Mesenteric fat pad (tissue), 1 donor: ENCODE measurements at regions not wholly inside any gene's neighbourhood (a gene's known extent, or its start where the extent isn't known, plus 50 kb on each side); places are given as distances from the start of the nearest gene placed in this dataset.

Experiments
- DNase-seq: peaks from one replicate; pipeline ENCODE4 v3.0.0-alpha.2; 2020; ENCODE audit warnings: low spot score
- donor health status: DM: yes; HTN: yes; CAD: no.

DNA sequence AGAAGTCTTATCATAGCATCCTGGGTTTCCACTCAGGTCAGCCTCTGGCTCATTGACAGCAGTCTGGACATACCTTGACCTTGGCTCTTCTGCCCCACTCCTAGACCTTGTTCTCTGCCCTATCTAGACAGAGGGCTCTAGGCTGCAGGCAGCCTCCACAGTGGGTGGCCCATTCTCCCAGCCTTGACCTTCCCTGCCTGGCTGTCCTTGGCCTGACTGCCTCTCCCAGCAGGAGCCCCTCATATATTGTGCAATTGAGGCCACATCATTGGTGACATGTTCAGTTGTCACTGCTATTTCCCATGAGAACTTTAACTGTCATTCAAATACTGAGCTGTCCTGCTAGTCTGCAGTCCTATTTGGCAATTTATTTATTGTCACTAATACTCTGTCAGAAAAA lies 503.4 kb downstream of the PLXNA4 start:
- DNase-seq = peak; percentile 12

DNA sequence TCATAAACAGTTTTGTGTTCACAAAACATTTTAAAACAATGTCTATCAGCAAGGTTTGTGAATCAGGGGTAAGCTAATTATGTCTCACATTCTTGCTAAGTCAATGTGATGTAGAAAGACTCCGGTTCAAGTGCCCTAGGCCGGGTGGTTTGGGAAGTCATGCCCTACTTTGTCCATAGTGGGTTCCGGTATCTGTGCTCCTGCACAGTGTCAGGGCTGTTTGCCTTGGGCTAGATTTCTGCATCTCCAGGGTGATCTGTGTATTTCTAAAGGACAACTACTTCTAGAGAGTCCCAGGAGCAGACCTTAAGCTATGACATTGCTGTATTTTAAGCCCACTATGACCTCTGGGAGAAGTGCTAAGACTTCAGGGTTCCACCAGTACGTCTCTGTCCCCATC lies 504.1 kb downstream of the PLXNA4 start:
- peak; percentile 20 for DNase-seq

DNA sequence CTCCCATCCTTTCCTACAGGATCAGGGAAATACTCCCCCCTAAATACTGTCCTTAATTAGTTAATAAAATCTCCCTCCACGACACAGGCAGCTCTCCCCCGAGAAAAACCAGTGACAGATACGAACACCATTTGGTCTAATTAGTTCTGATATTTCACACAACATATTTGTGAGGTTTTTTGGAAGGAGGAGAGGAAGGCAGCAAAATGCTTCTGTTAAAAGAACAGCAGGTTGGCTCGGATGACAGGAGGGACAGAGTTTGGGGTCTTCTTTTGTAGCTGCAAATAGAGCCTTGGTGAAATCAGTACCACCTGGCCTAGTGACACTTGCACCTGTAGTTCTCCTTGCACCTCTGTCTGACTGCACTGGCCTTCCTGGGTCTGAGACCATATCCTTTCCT lies 507.0 kb downstream of the PLXNA4 start:
- no peak for DNase-seq

DNA sequence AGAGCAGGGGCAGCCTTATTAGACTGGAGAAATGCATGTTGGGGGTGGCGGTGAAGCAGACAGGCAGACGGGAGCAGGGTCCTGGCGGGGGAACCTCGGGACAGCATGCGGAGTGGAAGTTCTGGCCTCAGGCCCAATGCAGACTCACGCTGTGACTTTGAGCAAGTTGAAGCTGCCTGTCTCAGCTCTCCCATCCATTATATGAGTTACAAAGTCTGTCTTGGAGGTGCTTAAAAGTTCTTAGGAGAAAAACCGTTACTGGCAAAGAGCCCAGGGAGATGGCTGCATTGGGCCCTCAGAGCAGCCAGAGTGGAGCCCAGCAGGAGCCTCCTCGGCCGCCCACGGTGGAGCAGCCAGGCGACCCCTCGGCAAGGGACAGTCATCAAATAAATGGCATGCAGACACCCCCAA lies 509.5 kb downstream of the PLXNA4 start:
- DNase-seq = no peak

DNA sequence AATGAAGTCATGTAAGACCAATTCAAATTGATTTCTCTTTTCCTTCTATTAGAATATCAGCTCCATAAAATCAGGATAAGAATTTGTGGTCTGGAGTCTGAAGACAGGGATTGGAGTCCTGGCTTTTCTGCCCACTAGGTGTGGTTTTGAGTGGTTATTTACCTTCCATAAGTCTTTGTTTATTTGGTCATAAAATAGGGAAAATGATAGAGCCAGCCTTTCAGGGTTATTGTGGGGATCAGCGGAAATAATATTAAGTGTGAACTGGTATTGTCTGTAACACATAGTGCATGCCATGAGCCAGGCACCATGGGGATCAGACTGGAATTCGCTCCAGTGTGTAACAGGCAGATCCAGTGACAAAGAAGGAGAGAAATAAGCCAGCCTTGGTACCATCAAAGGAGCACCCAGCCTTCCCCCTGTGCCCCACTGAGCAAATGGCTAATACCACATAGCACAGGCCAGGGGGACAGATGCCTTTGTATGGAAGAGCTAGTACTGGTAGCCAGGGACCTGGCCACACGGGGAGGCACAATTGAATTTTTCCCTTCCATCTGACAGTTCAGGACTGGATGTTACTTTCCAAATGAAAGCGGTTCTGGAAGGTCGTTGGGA lies 509.7 kb upstream of the PODXL start:
- DNase-seq = no peak

DNA sequence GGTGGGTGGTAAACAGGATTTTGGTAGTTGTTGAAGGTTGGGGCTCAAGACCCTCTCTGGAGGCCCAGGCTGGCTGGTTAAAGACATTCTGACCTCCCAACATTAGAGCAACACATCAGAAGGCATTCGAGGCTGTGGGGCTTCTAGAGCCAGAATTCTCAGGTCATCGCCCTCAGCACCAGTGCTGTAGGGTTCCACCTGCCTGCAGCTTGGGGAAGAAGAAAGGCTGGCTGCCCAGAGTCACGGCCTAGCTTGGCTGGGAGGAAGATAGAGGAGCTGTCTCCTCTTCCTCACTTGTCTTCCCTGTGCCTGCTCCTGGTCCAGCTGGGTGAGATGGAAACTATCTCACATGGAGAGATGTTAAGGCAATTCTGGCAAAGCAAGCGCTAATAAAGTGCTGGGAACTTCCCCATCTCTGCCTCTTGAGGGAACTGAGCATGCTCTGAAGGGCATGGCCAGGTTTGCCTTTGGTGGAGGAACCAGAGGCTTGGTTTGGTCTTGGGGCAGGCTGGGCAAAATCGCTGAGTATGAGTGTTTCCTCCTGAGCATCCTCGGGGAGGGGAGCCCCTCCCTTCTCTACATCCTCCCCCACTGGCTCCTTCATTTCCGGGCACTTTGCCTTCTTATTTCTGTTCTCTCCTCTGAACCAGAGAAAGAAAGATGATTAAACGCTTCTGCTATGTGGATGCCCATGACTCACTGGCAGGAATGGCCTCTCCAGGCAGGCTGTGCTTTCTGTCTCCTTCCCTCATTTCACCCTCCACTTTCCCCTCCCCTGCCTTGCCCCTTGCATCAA lies 509.0 kb upstream of the PODXL start:
- no peak for DNase-seq

DNA sequence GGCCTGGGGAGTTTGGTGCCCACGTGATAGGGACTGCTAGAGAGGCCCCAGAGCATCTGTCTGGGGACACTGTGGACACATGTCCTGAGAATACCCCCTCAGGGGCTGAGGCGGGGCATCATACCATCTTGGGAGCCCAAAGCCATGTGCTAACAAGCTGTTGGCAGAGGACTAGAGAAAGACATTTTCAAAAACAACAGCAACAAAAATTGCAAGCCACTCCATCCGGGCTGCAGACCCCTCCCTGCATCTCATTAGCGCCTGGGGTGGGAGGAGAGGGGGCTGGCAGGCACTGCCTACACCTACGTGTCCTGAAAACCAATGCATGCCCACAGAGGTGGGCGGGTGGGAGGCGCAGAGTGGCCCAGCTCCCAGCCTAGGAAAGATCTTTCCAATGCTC lies 507.4 kb upstream of the PODXL start:
- DNase-seq = no peak

DNA sequence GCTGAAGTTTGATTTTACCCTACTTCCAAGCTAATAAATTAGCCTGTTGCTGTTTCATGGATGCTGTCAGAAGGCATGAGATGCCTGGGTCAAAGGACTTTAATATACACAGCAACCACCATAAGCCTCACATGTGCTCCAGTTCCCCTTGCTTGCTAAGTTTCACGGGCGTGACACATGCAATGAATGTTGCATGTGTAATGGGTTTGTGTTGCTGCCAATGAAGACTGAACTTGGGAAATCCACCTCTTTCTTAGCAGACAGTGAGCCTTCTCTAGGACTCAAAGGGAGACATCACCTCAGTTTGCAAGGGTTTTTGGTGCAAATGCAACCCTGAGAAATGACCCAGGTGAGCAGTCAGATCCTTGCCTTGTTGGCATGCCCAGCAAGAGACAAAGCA lies 505.5 kb upstream of the PODXL start:
- no peak for DNase-seq

DNA sequence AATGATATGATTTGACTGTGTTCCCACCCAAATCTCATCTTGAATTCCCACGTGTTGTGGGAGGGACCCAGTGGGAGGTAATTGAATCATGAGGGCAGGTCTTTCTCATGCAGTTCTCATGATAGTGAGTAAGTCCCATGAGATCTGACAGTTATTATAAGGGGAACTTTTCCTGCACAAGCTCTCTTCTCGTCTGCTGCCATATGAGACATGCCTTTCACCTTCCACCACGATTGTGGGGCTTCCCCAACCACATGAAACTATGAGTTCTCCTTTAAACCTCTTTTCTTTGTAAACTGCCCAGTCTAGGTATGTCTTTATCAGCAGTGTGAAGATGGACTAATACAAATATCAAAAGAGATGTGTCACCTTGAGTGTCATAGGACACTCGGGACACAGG lies 502.7 kb upstream of the PODXL start:
- no peak for DNase-seq

DNA sequence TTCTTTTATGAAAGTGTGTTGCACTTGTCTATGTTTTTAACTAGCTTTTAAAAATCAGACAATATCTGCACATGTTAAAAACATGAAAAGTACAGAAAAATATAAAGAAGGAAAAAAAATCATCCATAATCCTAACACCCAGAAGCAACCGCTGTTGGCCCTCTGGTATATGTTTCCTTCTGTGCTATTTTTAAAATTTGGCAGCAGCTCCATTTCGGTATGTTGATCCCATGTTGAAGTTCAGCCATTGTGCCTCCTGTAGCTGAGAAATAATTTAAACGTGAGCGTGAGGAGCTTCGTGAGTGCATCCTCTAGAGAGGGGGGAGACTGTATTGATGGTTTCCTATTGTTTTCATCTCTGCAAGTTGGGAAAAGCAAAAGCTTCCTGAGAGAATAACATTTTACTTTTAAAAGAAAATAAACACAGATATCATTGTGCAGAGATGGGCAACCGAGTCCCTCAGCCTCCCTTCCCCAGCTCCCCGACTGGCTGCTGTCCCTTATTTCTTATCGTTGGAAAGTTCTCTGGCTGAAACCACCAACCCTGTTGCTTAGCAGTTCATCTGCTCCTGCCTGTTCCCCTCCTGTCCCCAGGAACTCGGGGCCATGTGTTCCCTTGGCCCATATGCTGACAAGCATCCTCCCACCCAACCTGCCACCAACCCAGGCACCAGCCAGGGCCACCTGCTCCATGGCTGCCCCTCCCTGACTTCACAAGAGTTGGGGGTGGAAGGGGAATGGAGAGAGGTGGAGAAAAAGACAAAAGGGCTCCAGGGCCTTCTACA lies 499.1 kb upstream of the PODXL start:
- DNase-seq = no peak

DNA sequence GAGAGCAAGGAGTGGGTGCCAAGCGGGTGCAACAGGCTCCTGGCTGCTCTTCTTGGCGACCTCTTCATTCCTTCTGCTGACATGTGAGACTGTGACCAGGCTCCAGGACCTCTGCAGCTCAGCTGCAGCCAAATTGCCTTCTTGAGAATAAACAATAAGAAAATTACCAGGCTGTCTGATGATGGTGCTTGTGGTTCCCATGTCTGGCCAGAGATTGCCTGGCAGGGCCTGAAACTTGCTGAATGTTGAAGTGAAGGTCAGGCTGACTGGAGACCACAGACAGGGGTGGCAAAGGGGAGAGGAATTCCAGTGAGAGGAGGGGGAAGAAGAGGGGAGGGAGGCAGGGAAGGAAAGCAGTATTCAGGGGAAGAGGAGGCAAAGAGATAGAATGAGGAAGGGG lies 497.4 kb upstream of the PODXL start:
- no peak for DNase-seq

DNA sequence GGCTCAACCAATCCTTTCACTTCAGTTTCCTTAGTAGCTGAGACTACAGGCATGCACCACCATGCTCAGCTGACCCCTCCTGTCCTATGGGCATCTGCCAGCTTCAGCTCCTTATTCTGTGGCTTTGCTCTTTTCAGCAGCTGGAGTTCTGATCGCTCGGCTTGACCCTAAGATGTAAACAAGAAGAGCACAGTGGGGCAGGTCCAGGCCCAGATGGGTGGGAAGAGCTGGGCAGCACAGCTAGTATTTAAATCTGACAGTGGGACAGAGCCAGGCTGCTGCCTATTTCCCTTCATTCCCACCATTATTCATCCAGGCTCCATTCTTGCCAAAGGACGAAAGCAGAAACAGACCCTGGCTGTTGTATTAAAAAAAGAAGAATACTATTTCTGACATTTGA lies 494.9 kb upstream of the PODXL start:
- DNase-seq = no peak

DNA sequence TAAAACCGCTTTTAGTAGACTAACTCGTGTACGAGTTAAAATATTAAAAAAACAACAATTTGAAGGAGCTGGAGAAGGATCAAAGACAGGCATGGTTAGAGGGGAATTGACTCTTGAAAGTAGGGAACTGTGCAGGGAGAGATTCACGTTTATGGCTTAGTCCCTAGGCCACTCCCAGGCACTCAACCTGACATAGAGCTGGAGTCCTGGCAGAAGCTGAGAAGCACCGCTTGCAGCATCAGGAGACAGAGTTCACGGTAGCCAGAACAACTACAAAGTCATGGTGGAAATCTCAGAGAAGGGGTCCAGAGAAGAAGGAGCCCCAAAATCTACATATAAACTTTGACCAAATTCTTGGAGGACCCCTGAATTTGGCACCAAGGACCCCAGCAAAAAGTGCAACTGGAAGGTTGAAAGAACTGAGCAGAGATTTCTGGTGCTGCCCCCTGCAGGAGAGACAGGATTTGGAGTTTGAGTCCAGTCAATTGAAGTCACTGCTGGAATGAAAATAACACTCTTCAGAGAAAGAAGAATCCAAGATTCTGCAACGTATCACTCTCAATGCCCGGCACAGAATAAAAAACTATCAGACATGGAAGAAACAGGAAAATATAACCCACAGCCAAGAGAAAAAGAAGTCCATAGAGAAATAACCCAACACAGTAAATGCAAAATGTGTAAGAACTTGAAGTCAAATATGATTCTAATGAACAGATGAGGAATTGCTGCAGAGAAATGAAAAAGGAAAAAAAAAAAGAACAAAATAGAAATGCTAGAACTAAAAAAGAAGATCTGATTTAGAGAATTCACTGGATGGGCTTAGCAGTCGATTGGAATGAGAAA lies 493.3 kb upstream of the PODXL start:
- DNase-seq = no peak

DNA sequence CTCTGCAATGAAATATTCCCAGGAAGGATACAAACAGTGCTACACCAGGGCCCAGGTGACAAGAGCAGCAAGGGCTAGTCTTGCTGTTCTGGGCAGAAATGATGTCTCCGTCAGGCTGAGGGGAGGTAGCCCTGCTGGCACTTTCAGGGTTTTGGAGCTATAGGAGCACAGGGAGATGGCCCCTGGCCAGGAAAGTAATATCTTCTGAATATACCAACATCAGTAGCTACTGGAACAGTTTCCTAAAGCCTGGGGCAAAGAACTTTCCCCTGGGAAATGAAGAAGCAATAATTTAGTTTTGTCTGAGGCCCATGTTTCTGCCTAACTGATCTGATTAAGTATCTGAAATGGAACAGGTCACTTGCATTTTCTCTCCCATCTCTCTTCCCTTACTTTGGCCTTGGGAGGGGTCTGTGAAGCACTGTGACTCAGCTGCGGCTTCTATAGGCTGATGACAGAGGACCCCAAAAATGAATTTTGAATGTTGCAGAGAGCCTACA lies 489.1 kb upstream of the PODXL start:
- no peak for DNase-seq

DNA sequence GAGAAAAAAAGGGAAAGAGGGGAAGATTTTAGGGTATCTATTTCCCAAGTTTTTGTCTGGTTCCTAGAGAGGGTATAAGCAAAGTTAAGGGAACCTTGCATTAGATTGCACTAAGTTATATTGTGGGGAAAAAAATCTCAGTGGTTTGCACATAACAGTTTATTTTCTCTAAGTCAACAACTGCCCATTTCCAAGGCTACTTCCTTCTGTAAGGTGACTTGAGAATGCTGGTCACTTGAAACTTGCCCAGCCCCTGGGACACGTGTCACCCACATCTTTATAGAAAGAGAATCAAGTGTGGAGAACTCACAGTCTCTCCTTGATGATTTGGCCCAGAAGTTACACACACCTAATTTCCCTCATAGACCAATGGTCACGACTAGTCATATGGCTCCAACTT lies 488.6 kb upstream of the PODXL start:
- DNase-seq = no peak

DNA sequence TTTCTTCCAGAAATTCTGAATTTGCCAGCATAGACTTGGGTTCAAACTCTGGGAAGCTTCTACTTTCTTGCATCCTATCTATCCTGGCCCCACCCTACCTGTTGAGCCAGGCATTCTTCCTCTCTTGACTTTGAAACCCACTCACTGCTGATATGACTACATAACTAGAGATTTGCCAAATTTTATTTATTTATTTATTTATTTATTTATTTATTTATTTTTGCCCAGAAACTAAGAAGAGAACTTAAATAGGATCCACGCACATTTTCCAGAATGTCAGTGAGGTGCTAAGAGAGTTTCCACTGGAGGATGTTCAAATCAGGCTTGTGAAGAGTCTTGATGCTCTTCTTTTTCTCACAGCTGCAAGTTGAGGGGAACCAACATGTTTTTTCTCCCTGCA lies 487.8 kb upstream of the PODXL start:
- DNase-seq = no peak

DNA sequence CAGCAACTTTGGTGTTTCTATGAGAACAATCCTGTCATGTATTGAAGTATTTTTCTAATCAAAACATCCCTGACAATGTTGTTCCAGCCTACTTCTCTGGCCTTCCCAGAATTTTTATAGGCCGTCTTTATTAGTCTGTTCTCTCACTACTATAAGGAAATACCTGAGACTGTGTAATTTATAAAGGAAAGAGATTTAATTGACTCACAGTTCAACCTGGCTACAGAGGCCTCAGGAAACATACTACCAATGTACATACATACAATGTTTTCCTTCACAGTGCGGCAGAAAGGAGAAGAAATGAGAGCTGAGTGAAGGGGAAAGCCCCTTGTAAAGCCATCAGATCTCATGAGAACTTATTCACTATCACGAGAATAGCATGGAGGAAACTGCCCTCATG lies 484.7 kb upstream of the PODXL start:
- DNase-seq = no peak

DNA sequence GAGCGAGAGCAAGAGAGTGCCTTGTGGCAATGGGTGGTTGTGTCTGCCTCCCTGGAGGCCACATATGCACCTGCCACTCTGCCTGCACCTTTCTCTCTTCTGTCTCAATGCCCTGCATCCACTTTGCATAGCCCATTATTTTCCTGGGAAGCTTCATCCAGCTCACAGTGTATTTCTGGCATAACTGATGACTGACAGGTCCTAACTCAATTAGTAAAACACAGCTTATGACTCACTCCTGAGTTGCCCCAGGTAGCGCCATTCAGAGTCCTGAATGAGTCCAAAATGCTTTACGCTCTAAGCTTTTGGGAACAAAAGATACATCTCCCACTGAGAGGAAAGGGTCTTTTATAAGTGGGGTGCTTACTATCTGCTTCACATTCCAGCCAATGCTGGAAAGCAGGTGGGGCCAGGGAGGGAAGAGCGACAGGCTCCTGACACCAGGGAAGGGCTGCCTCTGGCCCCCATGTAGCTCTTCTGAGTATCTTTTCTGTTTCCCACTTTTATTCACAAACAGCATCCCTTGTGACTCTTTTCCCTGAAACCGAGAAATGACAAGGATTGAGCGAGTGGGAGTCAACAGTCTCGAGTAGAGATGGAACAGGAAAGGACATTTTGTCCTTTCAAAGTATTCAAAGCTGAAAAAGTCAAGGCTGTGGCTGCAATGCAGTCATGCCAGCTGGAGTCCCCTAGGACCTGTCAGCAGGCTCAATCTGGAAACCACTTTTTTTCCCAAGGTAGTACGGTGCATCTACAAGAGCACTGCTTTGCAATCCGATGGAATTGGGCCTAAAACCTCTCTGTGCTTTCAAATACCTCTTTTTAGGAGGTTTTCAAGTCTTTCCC lies 479.3 kb upstream of the PODXL start:
- DNase-seq = no peak

DNA sequence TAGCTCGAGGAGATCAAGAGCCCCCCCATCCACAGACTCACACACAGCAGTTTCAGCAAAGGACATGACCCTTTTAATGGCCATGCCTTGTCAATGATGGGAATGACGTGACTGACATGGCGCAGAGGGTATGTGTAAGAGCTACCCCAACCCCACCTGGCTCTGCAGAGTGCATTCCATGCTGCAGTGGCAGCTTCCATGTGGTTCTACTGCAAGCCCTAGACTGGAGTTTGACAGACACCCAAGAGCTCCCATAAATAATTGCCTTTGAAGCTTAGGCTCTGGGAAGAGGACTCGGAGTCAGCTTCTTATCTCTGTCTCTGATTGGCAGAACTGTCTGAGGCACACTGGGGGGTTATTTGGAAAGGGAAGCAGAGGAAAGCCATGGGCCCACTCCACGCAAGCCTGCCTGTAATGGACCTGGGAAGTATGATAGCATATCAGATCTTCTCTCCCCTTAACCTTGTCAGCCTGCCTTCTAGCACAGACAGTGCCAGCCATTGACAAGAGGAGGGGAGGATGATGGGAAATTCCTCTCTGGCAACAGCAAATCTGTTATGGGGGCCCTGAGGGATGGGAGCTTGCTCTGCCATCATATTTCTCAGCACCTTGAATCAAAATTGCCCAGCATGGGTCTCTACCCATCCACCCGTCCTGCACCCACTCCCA lies 478.5 kb upstream of the PODXL start:
- no peak for DNase-seq

DNA sequence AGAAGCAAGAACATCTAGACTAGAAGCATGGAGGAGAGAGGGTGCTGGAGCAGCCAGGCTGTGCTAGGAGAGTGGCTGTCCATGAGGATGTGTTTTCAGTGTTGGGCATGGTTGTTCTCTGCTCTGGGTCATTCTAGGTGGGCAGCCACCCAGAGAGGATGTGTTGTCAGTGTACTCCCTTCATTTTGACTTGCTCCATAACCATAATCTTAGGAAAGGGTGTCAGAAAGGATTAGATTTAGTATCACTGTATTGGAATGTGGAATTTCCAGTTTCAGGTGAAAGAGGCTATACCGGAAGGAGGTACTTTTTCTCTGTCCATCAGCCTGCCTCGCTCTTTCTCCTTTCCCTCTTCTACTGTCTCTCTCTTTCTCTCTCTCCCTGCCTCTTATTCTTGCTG lies 474.5 kb upstream of the PODXL start:
- DNase-seq = no peak
